NCI-H146 (cell line): ENCODE measurements at regions not wholly inside any gene's neighbourhood (a gene's known extent, or its start where the extent isn't known, plus 50 kb on each side); places are given as distances from the start of the nearest gene placed in this dataset.
"Not testable (repeated sequence)": the region's sequence is repeated elsewhere in the genome, so short reads cannot be mapped to it uniquely, and the experiment has no call there.

ENCODE experiments used
- DNase-seq: peaks from one replicate; lab custom pipeline; 2025; lab: John Stamatoyannopoulos, UW

- DNase-seq = no peak
Measured at GRCh38 chr4:26239801-26240200, 81.0 kb upstream of the RBPJ start.

GRCh38 chr4:26241179-26241578, 79.6 kb upstream of the RBPJ start:
- no peak for DNase-seq

- no peak for DNase-seq
Measured at GRCh38 chr4:26242451-26242850, 78.4 kb upstream of the RBPJ start.

- DNase-seq = not testable (repeated sequence)
Measured at GRCh38 chr4:26244138-26244537, 76.7 kb upstream of the RBPJ start.

GRCh38 chr4:26248647-26249046, 72.2 kb upstream of the RBPJ start:
- peak; percentile 55 for DNase-seq

GRCh38 chr4:26252349-26253025, 68.3 kb upstream of the RBPJ start:
- DNase-seq = no peak

GRCh38 chr4:26253968-26254367, 66.8 kb upstream of the RBPJ start:
- no peak for DNase-seq

GRCh38 chr4:26255989-26256388, 64.8 kb upstream of the RBPJ start:
- no peak for DNase-seq

GRCh38 chr4:26257444-26257843, 63.4 kb upstream of the RBPJ start:
- DNase-seq = not testable (repeated sequence)

- DNase-seq = no peak
Measured at GRCh38 chr4:26257850-26258249, 63.0 kb upstream of the RBPJ start.

GRCh38 chr4:26260571-26260970, 60.2 kb upstream of the RBPJ start:
- no peak for DNase-seq

GRCh38 chr4:26261405-26261804, 59.4 kb upstream of the RBPJ start:
- DNase-seq = no peak

- DNase-seq = peak; percentile 24
Measured at GRCh38 chr4:26263165-26263564, 57.6 kb upstream of the RBPJ start.

GRCh38 chr4:26264109-26264508, 56.7 kb upstream of the RBPJ start:
- no peak for DNase-seq

- no peak for DNase-seq
Measured at GRCh38 chr4:26267087-26267486, 53.7 kb upstream of the RBPJ start.

- DNase-seq = no peak
Measured at GRCh38 chr4:26268246-26268645, 52.6 kb upstream of the RBPJ start.

- no peak for DNase-seq
Measured at GRCh38 chr4:26269038-26269437, 51.8 kb upstream of the RBPJ start.
